HUES64 (cell line): ENCODE measurements at regions not wholly inside any gene's neighbourhood (a gene's known extent, or its start where the extent isn't known, plus 50 kb on each side); places are given as distances from the start of the nearest gene placed in this dataset.

Source experiments
- H3K27ac ChIP-seq: 2 replicates; pipeline ENCODE4 v1.7.0; 2013; ENCODE audit warnings: low read depth, low read length, inconsistent platforms
- H3K27me3 ChIP-seq: 2 replicates; pipeline ENCODE4 v1.6.1; 2013; ENCODE audit warnings: mild to moderate bottlenecking, low read length; ENCODE audit not compliant: insufficient read depth
- H3K36me3 ChIP-seq: 2 replicates; pipeline ENCODE4 v1.6.1; 2013; ENCODE audit warnings: mild to moderate bottlenecking, low read length; ENCODE audit not compliant: insufficient read depth
- H3K4me1 ChIP-seq: 2 replicates; pipeline ENCODE4 v1.6.1; 2013; ENCODE audit warnings: mild to moderate bottlenecking, low read length, moderate library complexity; ENCODE audit not compliant: insufficient read depth
- H3K4me3 ChIP-seq: 2 replicates; pipeline ENCODE4 v1.5.1; 2013; ENCODE audit warnings: mild to moderate bottlenecking, low read length, moderate library complexity
- H3K9ac ChIP-seq: 2 replicates; pipeline ENCODE4 v1.6.1; 2013; ENCODE audit warnings: mild to moderate bottlenecking, low read depth, low read length
- H3K9me3 ChIP-seq: 2 replicates; pipeline ENCODE4 v1.6.1; 2013; ENCODE audit warnings: low read depth, low read length; ENCODE audit not compliant: insufficient read depth
- WGBS: fragments of 150-250, 120-280 bp; methylation state at CpG from one replicate; pipeline ENCODE4 v1.1.7; 2013; ENCODE audit warnings: missing lambda C conversion rate; 5-methylcytosine and 5-hydroxymethylcytosine counted together

DNA sequence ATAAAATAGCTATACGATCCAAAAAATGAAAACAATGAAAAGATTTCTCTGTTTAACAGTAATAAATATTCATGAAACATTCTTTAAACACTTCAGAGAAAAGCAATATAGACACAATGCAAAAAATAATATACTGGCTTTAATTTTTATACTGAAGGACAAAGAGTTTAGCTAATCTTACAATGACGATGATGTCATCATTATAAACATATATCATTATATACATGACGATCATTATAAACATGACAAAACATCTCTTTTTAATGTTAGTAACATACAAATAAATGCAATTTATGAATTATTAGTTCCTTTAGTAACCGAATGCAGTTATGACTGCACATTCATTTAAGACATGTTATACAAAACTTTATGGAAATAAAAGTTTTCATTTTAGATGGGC lies 1434.6 kb downstream of the PCDH18 start:
- Histone ChIP-seq H3K27ac (no peak overlapping the region), H3K4me1 (peaks cover 6% of the 10 kb centered on the region; the same call in 1 of the 2 replicates), H3K9ac (no peak overlapping the region), H3K9me3 (no peaks in the 10 kb centered on the region; the same call in 1 of the 2 replicates), H3K27me3 (no peaks in the 10 kb centered on the region), H3K4me3 (no peak overlapping the region), H3K36me3 (no peaks in the 10 kb centered on the region)
- WGBS: 80% methylated on average over 1 of the region's 4 CpGs

DNA sequence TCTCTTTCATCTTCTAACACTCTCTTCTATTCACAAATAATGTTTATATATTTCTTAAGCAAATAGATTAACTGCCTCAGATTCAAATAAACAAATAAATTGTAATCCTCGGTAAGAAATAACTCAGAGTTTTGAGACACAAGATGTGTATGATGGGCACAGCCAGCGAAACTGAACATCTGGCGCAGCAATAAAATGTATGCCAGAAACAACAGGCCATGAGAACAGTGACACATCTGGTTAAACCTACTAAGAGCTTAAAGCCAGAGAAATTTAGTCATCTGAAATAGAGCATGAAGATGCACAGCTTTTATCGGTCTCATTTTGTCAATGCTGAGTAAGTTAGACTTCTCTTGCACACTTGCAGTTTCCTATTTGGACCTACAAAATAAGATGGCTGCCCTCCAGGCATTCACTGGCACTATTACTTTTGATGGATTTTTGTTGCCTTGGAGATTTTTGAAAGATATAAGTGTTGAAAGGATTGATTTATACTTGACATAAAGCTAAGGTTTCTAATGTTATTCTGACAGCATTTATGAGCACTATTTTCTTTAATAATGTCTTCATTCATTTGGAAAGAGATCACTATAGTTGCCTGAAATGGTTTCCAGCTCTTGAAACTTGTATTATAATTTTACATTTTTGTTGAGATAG lies 1444.0 kb downstream of the PCDH18 start:
- Histone ChIP-seq H3K4me3 (no peak overlapping the region), H3K9ac (no peak overlapping the region), H3K4me1 (peaks cover 7% of the 10 kb centered on the region; the same call in 1 of the 2 replicates), H3K27me3 (no peaks in the 10 kb centered on the region), H3K27ac (no peak overlapping the region), H3K36me3 (no peaks in the 10 kb centered on the region), H3K9me3 (no peaks in the 10 kb centered on the region)
- 99% methylated on average over 4 of the region's 4 CpGs for WGBS

DNA sequence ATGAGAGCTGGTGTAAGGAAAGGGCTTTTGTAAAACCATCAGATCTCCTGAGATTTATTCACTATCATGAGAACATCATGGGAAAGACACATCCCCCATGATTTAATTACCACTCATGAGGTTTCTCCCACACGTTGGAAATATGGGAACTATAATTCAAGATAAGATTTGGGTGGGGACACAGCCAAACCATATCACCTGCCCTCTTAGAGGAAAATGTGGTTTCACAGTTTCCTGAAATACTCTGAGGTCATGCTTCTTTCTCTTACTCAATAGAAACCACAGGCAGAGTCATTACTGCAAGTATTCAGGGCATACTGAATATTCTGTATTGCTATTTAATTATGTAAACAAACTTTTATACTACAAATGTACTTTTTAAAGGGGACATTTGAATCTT lies 1453.3 kb downstream of the PCDH18 start:
- no peak overlapping the region for H3K27ac ChIP-seq
- no peaks in the 10 kb centered on the region for H3K27me3 ChIP-seq
- H3K36me3 ChIP-seq: no peaks in the 10 kb centered on the region
- H3K4me1 ChIP-seq: peaks cover 12% of the 10 kb centered on the region
- no peak overlapping the region for H3K9ac ChIP-seq
- no peak overlapping the region for H3K4me3 ChIP-seq
- H3K9me3 ChIP-seq: no peaks in the 10 kb centered on the region
- WGBS: no CpG with 5 or more reads among the region's 1 CpG

DNA sequence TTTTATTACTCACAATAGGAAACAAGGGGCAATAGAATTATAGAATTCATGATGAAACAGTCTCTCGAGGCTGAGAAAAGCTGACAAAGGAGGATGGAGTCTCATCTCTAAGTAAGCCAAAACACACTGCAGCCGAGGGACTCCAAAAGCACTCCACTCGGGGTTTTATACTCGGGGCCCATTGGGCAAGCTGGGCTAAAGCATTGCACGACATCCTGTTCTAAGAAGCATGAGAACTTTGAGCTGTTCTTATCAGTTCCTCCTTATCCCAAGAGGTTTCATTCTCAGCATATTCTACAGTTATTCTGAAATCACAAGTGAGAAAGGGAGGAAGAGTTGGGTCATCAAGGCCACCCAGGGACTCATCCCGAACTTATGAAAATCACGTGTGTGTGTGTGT lies 1475.5 kb downstream of the PCDH18 start:
- WGBS: 90% methylated on average over 6 of the region's 7 CpGs
- H3K27me3 ChIP-seq: no peaks in the 10 kb centered on the region
- no peak overlapping the region for H3K4me3 ChIP-seq
- no peak overlapping the region for H3K9ac ChIP-seq
- no peaks in the 10 kb centered on the region for H3K9me3 ChIP-seq
- no peaks in the 10 kb centered on the region for H3K4me1 ChIP-seq
- H3K27ac ChIP-seq: no peak overlapping the region
- no peaks in the 10 kb centered on the region for H3K36me3 ChIP-seq

DNA sequence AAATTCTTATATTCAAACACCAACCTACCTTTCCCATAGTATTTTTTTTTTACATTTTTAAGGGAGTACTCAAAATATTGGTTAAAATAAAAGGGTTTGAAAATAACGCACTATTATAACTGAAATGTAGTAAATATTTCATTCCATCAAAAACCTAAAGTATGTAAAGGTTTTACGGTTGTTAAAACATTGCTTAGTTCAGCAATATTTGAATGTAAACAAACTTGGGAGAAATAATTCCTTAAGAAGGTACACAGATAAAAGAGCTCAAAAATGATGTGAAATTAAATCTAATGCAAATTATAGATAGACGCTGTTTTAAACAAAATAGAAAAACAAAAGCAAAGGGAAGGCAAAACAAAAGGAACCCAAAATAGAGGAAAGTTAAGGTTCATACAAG lies 1476.9 kb downstream of the PCDH18 start:
- 100% methylated on average over 2 of the region's 3 CpGs for WGBS
- Histone ChIP-seq H3K27me3 (no peaks in the 10 kb centered on the region), H3K27ac (no peak overlapping the region), H3K9ac (no peak overlapping the region), H3K4me1 (no peaks in the 10 kb centered on the region), H3K36me3 (no peaks in the 10 kb centered on the region), H3K4me3 (no peak overlapping the region), H3K9me3 (no peaks in the 10 kb centered on the region)

DNA sequence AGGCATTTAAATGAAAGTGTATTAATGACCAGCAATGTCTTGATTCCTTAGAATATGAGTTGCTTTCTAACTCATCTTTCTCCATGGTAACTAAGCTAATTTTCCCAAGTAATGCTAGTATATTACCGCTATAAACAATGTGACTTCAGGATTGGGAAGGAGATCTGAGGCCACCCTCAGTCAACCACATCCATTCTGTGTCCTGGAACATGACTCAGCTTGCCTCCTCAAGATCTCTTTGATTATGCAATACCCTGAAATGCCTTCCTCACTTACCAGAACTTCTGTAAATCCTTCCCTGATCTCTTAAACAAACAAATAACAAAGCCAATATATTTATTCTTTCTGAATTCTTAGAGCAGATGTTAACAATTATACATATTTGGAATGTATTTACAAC lies 1495.5 kb downstream of the PCDH18 start:
- WGBS: 94% methylated on average over 1 of the region's 1 CpG
- Histone ChIP-seq H3K36me3 (no peaks in the 10 kb centered on the region), H3K27ac (no peak overlapping the region), H3K4me3 (no peak overlapping the region), H3K9ac (no peak overlapping the region), H3K4me1 (peaks cover 11% of the 10 kb centered on the region), H3K9me3 (no peaks in the 10 kb centered on the region), H3K27me3 (no peaks in the 10 kb centered on the region)

DNA sequence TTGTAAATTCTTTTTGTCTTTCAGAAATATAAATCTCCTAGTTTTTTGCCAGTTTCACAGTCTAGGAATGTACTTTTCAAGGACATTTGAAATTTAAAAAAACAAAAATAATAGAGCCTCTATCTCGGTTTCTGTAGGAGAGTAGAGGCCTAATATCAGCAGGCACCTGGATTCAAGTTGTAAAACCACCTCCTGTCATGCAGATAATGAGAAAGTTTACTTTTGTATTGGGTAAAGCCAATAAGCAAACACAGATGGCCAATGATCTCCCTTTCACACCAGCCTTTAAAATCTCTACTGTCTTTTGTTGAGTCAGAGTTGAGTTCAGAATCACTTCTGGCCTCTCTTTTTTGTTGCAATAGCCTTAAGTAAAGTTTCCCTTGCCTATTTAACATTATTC lies 1499.9 kb downstream of the PCDH18 start:
- H3K4me1 ChIP-seq: peaks cover 11% of the 10 kb centered on the region
- no peak overlapping the region for H3K4me3 ChIP-seq
- H3K9me3 ChIP-seq: no peaks in the 10 kb centered on the region
- peak overlapping the region; percentile 42; the same call in 1 of the 2 replicates for H3K27ac ChIP-seq
- no peak overlapping the region for H3K9ac ChIP-seq
- H3K36me3 ChIP-seq: no peaks in the 10 kb centered on the region
- 70% methylated on average over 1 of the region's 1 CpG for WGBS
- H3K27me3 ChIP-seq: no peaks in the 10 kb centered on the region

DNA sequence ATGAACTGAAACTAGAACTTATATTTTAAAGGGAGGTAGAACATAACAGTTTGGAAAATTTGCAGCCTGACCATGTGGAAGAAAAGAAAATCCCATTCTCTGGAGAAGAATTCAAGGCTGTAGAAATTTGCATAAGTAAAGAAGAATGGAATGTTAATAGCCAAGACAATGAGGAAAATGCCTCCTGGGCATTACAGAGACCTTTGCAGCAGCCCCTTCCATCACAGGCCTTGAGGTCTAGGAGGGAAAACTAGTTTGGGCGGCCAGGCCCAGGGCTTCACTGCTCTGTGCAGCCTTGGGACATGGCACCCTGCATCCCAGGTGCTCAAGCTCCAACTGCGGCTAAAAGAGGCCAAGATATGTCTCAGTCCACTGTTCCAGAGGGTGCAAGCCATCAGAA lies 1506.8 kb downstream of the PCDH18 start:
- Histone ChIP-seq H3K9me3 (0 out of 2 replicates have a peak, but pooled peaks cover 4% of the 10 kb centered on the region), H3K36me3 (no peaks in the 10 kb centered on the region), H3K27me3 (no peaks in the 10 kb centered on the region), H3K27ac (no peak overlapping the region; the same call in 1 of the 2 replicates), H3K9ac (no peak overlapping the region), H3K4me3 (no peak overlapping the region), H3K4me1 (peaks cover 7% of the 10 kb centered on the region; the same call in 1 of the 2 replicates)
- 44% methylated on average over 2 of the region's 2 CpGs for WGBS

DNA sequence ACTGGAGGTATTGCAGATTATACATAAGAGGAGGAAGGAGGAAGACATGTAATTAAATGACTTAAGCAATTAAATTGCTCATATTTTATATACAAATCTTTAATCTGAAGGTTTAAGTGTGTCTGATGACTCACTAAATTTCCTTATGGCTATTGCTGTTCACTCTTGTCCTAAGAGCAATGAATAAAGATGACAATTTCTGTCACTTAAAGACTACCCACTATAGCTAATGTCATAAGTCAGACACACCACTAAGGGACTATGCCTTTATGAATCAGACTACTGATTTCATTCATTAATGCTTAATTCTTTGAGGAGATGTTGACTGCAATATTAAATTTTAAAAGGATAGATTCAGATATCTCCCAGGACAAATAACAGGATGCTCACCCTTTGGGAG lies 1514.7 kb downstream of the PCDH18 start:
- peaks cover 3% of the 10 kb centered on the region for H3K4me1 ChIP-seq
- H3K27me3 ChIP-seq: no peaks in the 10 kb centered on the region
- H3K36me3 ChIP-seq: no peaks in the 10 kb centered on the region
- no peak overlapping the region for H3K27ac ChIP-seq
- no peak overlapping the region for H3K9ac ChIP-seq
- no peak overlapping the region for H3K4me3 ChIP-seq
- 0 out of 2 replicates have a peak, but pooled peaks cover 2% of the 10 kb centered on the region for H3K9me3 ChIP-seq

DNA sequence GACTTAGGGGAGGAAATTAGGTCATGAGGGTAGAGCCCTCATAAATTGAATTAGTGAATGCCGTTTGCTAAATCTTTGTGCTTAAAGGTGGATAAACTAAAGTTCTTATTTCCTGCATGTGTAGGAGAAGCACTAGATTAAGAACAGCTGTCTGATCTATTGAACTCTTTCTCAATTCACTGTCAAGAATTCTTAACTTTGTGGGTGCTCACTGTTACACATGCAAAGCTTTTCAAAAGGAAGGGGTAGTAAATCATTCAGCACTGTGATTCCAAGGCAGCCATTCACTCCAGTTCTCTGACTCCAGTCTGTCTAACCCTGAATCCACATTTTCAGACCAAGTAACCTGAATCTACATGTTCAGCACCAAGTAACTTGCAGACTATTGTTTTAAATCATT lies 1520.1 kb downstream of the PCDH18 start:
- Histone ChIP-seq H3K27ac (no peak overlapping the region), H3K4me3 (no peak overlapping the region), H3K9ac (no peak overlapping the region; the same call in 1 of the 2 replicates), H3K36me3 (no peaks in the 10 kb centered on the region), H3K27me3 (no peaks in the 10 kb centered on the region), H3K4me1 (peaks cover 10% of the 10 kb centered on the region), H3K9me3 (peaks cover 13% of the 10 kb centered on the region)
- 94% methylated on average over 1 of the region's 1 CpG for WGBS

DNA sequence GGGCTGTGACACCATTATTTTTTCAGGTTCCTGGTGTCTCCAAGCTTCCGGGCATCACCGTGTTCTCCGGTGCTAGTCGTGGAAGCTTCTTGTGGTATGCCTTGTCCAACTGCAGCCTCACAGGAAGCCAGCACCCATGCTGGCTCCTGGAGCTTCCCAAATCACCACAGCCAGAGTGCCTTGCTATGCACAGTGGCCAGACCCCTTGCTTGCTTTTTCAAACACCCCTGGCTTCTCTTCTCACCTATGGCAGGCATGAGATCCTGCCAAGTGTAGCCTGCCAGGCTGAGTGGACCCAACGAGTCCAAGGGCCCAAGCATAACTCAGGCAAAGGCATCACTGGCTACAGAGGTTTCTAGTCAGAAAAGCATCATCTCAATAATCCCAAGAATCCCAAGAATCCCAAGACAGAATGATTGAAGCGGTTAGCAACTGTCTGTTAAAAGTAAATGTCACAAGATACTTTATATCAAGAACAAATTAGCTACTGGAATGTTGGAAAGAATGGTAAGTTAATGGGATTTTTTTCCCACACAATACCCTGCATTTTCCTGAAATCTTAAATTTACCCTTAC lies 1522.9 kb downstream of the PCDH18 start:
- no peaks in the 10 kb centered on the region for H3K36me3 ChIP-seq
- H3K4me1 ChIP-seq: peaks cover 10% of the 10 kb centered on the region
- H3K9ac ChIP-seq: no peak overlapping the region
- WGBS: 92% methylated on average over 5 of the region's 6 CpGs
- no peak overlapping the region for H3K27ac ChIP-seq
- no peaks in the 10 kb centered on the region for H3K27me3 ChIP-seq
- no peak overlapping the region for H3K4me3 ChIP-seq
- peaks cover 13% of the 10 kb centered on the region for H3K9me3 ChIP-seq
